Gastrocnemius medialis (tissue), 4 donors: ENCODE measurements at regions not wholly inside any gene's neighbourhood (a gene's known extent, or its start where the extent isn't known, plus 50 kb on each side); places are given as distances from the start of the nearest gene placed in this dataset.

ENCODE experiments used
- CTCF ChIP-seq, 5 experiments: fragments of 450-650 bp in 3 of 5; fragments of 200-600 bp in 2 of 5; sonication (generic) in 2 of 5; IDR thresholded peaks in 4 of 5; conservative IDR thresholded peaks in 1 of 5; 1 replicate in 4 of 5; 2 replicates in 1 of 5; pipeline ENCODE4 v1.5.1; 2016 to 2019; ENCODE audit warnings: antibody characterized with exemption in 5 of 5, mild to moderate bottlenecking in 3 of 5, moderate library complexity in 3 of 5
- POLR2A ChIP-seq, 2 donors: fragments of 450-650 bp; IDR thresholded peaks; one replicate each; pipeline ENCODE4 v1.6.1; 2017; ENCODE audit warnings: antibody characterized with exemption in 2 of 2, mild to moderate bottlenecking in 2 of 2, moderate library complexity in 2 of 2

- TF ChIP-seq CTCF (IDR thresholded peaks at IDR 0.05 in 4 of 5, conservative IDR thresholded peaks at IDR 0.05 in 1 of 5): no peak
- TF ChIP-seq POLR2A (IDR thresholded peaks at IDR 0.05): no peak
Observed at GRCh38 chr6:68313911-68314310, 321.2 kb upstream of the ADGRB3 start.
